Heart left ventricle (tissue), 16 donors: ENCODE measurements at regions not wholly inside any gene's neighbourhood (a gene's known extent, or its start where the extent isn't known, plus 50 kb on each side); places are given as distances from the start of the nearest gene placed in this dataset.
A peak's percentile ranks its signal among the peaks of the same experiment; 100 is the strongest.
"Not testable (repeated sequence)": the region's sequence is repeated elsewhere in the genome, so short reads cannot be mapped to it uniquely, and the experiment has no call there.

ENCODE experiments used
- ATAC-seq, 4 donors: fragments of 200-7000 bp; cut with Tn5 transposase; one replicate each; pipeline ENCODE4 v1.9.1; 2020 to 2022; ENCODE audit warnings: moderate library complexity in 4 of 4, mild to moderate bottlenecking in 3 of 4, moderate number of reproducible peaks in 1 of 4
- DNase-seq, 5 donors: peaks; one replicate each; pipeline ENCODE4 v3.0.0-alpha.2; 2020
- H3K27ac ChIP-seq, 12 donors: fragments of 200-600 bp; sonication (generic) in 4 of 12; one replicate each; pipeline versions ENCODE4 v1.5.0 to v1.8.0; 2016 to 2022; ENCODE audit warnings: mild to moderate bottlenecking in 2 of 12
- H3K27me3 ChIP-seq, 9 donors: fragments of 200-600 bp; sonication (generic) in 2 of 9; one replicate each; pipeline versions ENCODE4 v1.5.1 to v1.8.0; 2016 to 2022; ENCODE audit warnings: mild to moderate bottlenecking in 3 of 9
- H3K36me3 ChIP-seq, 9 donors: fragments of 200-600 bp; sonication (generic) in 2 of 9; one replicate each; pipeline versions ENCODE4 v1.5.0 to v1.8.0; 2018 to 2022; ENCODE audit warnings: mild to moderate bottlenecking in 2 of 9
- H3K4me1 ChIP-seq, 12 donors: fragments of 200-600 bp; sonication (generic) in 4 of 12; one replicate each; pipeline versions ENCODE4 v1.5.0 to v1.8.0; 2016 to 2022; ENCODE audit warnings: mild to moderate bottlenecking in 3 of 12
- H3K4me3 ChIP-seq, 12 donors: fragments of 200-600 bp; sonication (generic) in 4 of 12; one replicate each; pipeline versions ENCODE4 v1.5.0 to v1.8.0; 2017 to 2022; ENCODE audit warnings: mild to moderate bottlenecking in 9 of 12, moderate library complexity in 4 of 12
- H3K9me3 ChIP-seq, 12 donors: fragments of 200-600 bp; sonication (generic) in 4 of 12; one replicate each; pipeline versions ENCODE4 v1.5.0 to v1.8.0; 2016 to 2022; ENCODE audit warnings: mild to moderate bottlenecking in 1 of 12
- POLR2A ChIP-seq, 2 donors: fragments of 450-650 bp; IDR thresholded peaks; one replicate each; pipeline ENCODE4 v1.6.1; 2017; ENCODE audit warnings: antibody characterized with exemption in 2 of 2, mild to moderate bottlenecking in 2 of 2, moderate library complexity in 2 of 2
- WGBS, 4 donors: extraction: QIAGEN DNeasy Blood & Tissue Kit in 2 of 4; methylation state at CpG; one replicate each; pipeline versions ENCODE4 v1.1.5 to v1.1.7; 2013 to 2018; 5-methylcytosine and 5-hydroxymethylcytosine counted together
- intact Hi-C, 10 donors: fragments of 100-400 bp; cut with DNase I; formaldehyde crosslinking; loops; one replicate each; pipeline versions ENCODE4 v1.11.1 to v1.14.2; 2022
- TF ChIP-seq, protein P1 (sequence below), 12 donors: fragments of 200-600 bp; sonication (generic) in 4 of 12; IDR thresholded peaks; one replicate each; pipeline versions ENCODE4 v1.5.0 to v1.8.0; 2018 to 2022; ENCODE audit warnings: antibody characterized with exemption in 12 of 12, mild to moderate bottlenecking in 5 of 12
- donor health status: ischemic (EF 13 %, LVEDD 7.1; RV severe dilation, severe dysfunction).
- donor health status: healthy with polysubstance abuse.
- donor health status: DM: no; HTN: yes; CAD: no.
- donor health status: DM: no; HTN: no; CAD: no.
- donor health status: ischemic (EF 25% LVEDD 6.9; RV normal size, moderate dysfunction).
- donor health status: ischemic (EF 25% LVEDD 5.7; RV mildly dilated, moderate dysfunction).
- donor health status: healthy.
- donor health status: DM: yes; HTN: yes; CAD: no.
- donor health status: ischemic (EF 35%, LVEDD 5.7; RV mildly dilated, moderate dysfunction).
- donor health status: nonischemic (EF 11% LVEDD 7.7; RV severe dilation, severe dysfunction).
- donor health status: DM: yes; HTN: yes; CAD: no.
- donor health status: PGD.
- donor health status: ischemic (EF 29% LVEDD 5.4; RV normal size, mild dysfunction).
- donor health status: nonischemic (EF 23%, LVEDD 6.1; RV moderate dilation, normal function).

GRCh38 chr9:102185962-102186361 is 447.5 kb upstream of the GRIN3A start:
- TF ChIP-seq, protein P1, sequence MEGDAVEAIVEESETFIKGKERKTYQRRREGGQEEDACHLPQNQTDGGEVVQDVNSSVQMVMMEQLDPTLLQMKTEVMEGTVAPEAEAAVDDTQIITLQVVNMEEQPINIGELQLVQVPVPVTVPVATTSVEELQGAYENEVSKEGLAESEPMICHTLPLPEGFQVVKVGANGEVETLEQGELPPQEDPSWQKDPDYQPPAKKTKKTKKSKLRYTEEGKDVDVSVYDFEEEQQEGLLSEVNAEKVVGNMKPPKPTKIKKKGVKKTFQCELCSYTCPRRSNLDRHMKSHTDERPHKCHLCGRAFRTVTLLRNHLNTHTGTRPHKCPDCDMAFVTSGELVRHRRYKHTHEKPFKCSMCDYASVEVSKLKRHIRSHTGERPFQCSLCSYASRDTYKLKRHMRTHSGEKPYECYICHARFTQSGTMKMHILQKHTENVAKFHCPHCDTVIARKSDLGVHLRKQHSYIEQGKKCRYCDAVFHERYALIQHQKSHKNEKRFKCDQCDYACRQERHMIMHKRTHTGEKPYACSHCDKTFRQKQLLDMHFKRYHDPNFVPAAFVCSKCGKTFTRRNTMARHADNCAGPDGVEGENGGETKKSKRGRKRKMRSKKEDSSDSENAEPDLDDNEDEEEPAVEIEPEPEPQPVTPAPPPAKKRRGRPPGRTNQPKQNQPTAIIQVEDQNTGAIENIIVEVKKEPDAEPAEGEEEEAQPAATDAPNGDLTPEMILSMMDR (IDR thresholded peaks at IDR 0.05) = no peak
- TF ChIP-seq POLR2A (IDR thresholded peaks at IDR 0.05) = no peak
- Histone ChIP-seq H3K27me3 (no peaks in the 10 kb centered on the region), H3K9me3 (peaks cover 0 to 10% (median 0%) of the 10 kb centered on the region in 12 donors), H3K36me3 (no peaks in the 10 kb centered on the region), H3K4me3 (no peak overlapping the region), H3K4me1 (peaks cover 0 to 12% (median 0%) of the 10 kb centered on the region in 12 donors), H3K27ac (no peak overlapping the region)
- no peak for ATAC-seq
- 21 to 30% (median 26%) methylated on average over 1 of the region's 1 CpG for WGBS, 4 donors
- intact Hi-C loops = no loop called here
- no peak for DNase-seq

DNA sequence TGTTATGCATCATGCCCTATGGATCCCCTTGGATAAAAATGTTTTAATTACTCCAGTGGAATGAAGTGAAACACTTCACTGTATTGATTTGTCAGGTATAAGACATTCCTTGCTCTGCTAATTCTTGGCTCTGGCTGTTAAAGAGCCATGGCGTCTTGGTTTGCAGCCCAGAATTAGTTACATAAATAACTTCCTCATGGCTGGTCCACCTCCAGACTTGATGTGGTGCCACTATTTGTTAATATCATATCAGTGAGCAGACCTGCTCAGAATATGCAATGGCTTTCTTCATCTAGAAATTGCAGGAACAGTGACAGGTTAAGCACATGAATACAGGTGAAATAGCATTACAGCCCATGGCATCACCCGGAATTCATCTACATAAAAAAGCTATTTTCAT is 446.9 kb upstream of the GRIN3A start:
- intact Hi-C loops = no loop called here
- WGBS, 4 donors = 46 to 69% (median 61%) methylated on average over 2 of the region's 2 CpGs
- DNase-seq = peak in 3 of 5 donors; percentile 11 to 36 (median 28)
- Histone ChIP-seq H3K4me1 (peaks cover 0 to 12% (median 0%) of the 10 kb centered on the region in 12 donors), H3K36me3 (no peaks in the 10 kb centered on the region), H3K4me3 (no peak overlapping the region), H3K27ac (no peak overlapping the region), H3K27me3 (no peaks in the 10 kb centered on the region), H3K9me3 (peaks cover 0 to 10% (median 0%) of the 10 kb centered on the region in 12 donors)
- ATAC-seq = peak; percentile 73 to 81 (median 76)
- TF ChIP-seq, protein P1 (IDR thresholded peaks at IDR 0.05) = no peak

DNA sequence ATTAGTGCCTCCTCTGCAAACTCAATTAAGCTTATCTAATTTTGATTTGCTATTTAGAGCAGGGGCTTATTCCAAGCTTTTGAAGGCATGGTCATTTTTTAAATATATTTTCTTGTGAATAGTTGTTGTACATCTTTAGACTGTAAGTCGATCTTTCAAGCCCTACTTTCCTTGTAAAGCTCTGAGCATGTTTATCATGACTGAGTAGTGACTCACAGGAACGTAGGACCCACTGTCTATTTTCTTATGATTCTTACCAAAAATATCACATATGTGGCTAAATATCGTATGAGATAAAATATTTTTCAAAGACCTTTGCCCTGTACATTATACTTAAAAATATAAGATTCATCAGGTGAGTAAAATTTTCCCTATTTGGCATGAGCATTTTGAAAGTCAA is 440.4 kb upstream of the GRIN3A start:
- no peak overlapping the region for H3K27ac ChIP-seq
- H3K36me3 ChIP-seq = no peaks in the 10 kb centered on the region
- no peak for TF ChIP-seq POLR2A (IDR thresholded peaks at IDR 0.05)
- TF ChIP-seq, protein P1 (IDR thresholded peaks at IDR 0.05) = no peak
- ATAC-seq (no peak), DNase-seq (no peak)
- no peak overlapping the region for H3K4me3 ChIP-seq
- H3K9me3 ChIP-seq = peaks cover 0 to 29% (median 10%) of the 10 kb centered on the region in 12 donors
- no peaks in the 10 kb centered on the region for H3K27me3 ChIP-seq
- no peaks in the 10 kb centered on the region for H3K4me1 ChIP-seq
- 49 to 75% (median 56%) methylated on average over 3 of the region's 3 CpGs for WGBS, 4 donors
- intact Hi-C loops = no loop called here

GRCh38 chr9:102174202-102174601 is 435.8 kb upstream of the GRIN3A start:
- ATAC-seq, H3K4me1 ChIP-seq, H3K27me3 ChIP-seq, DNase-seq, H3K4me3 ChIP-seq, H3K27ac ChIP-seq, H3K36me3 ChIP-seq, intact Hi-C loops: not testable (repeated sequence)
- H3K9me3 ChIP-seq = peaks cover 0 to 29% (median 10%) of the 10 kb centered on the region in 12 donors
- 85 to 94% (median 90%) methylated on average over 8 of the region's 8 CpGs for WGBS, 4 donors

DNA sequence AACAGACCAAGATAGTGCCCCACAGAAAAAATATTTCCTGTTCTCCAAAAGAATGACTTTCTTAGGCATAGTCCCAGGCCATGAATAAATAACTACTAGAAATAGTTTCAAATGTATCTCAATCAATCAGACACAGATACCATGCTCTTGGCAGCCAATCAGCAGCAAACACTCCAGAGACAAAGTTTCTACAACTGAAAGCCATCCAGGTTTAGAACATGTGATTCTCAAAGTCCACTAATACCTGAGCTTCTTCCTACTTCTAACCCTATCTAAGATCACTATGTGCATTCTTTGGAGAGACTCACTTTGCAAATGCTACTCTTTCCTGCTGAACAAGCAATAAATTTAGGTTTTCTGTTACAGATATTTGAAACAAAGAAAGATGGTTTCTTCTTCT is 425.8 kb upstream of the GRIN3A start:
- H3K4me1 ChIP-seq = no peaks in the 10 kb centered on the region
- no peaks in the 10 kb centered on the region for H3K36me3 ChIP-seq
- peaks cover 0 to 1% (median 0%) of the 10 kb centered on the region in 12 donors for H3K9me3 ChIP-seq
- TF ChIP-seq, protein P1 (IDR thresholded peaks at IDR 0.05) = no peak
- no peak for TF ChIP-seq POLR2A (IDR thresholded peaks at IDR 0.05)
- no peak overlapping the region for H3K4me3 ChIP-seq
- H3K27ac ChIP-seq = no peak overlapping the region
- no peak for DNase-seq
- ATAC-seq = no peak
- H3K27me3 ChIP-seq = no peaks in the 10 kb centered on the region
- intact Hi-C loops = no loop called here

- H3K9me3 ChIP-seq = peaks cover 0 to 32% (median 9%) of the 10 kb centered on the region in 12 donors
- DNase-seq, H3K36me3 ChIP-seq, H3K4me1 ChIP-seq, H3K27ac ChIP-seq, ATAC-seq, H3K27me3 ChIP-seq, H3K4me3 ChIP-seq, intact Hi-C loops: not testable (repeated sequence)
- 70 to 84% (median 79%) methylated on average over 10 to 12 of the region's 12 CpGs for WGBS, 4 donors
These were observed 414.6 kb upstream of the GRIN3A start for GRCh38 chr9:102153081-102153480.
